HFFc6 (cell line): ENCODE measurements at regions not wholly inside any gene's neighbourhood (a gene's known extent, or its start where the extent isn't known, plus 50 kb on each side); places are given as distances from the start of the nearest gene placed in this dataset.

Experiments
- DNase-seq: peaks from one replicate; pipeline ENCODE4 v3.0.0-alpha.2; 2018
- H3K27ac Mint-ChIP-seq: 2 replicates; pipeline ENCODE4 v1.8.0; 2020; ENCODE audit warnings: mild to moderate bottlenecking, mixed read lengths
- H3K27me3 Mint-ChIP-seq: 2 replicates; pipeline ENCODE4 v1.8.0; 2021; ENCODE audit warnings: mild to moderate bottlenecking, moderate library complexity, mixed read lengths; ENCODE audit not compliant: insufficient read depth
- H3K36me3 Mint-ChIP-seq: 2 replicates; pipeline ENCODE4 v1.8.0; 2021; ENCODE audit warnings: low read depth, mixed read lengths
- H3K4me1 Mint-ChIP-seq: 2 replicates; pipeline ENCODE4 v1.8.0; 2020; ENCODE audit warnings: low read depth, mixed read lengths
- H3K4me3 Mint-ChIP-seq: 2 replicates; pipeline ENCODE4 v1.8.0; 2020; ENCODE audit warnings: mild to moderate bottlenecking, moderate library complexity, mixed read lengths
- H3K9me3 Mint-ChIP-seq: 2 replicates; pipeline ENCODE4 v1.8.0; 2020; ENCODE audit warnings: mild to moderate bottlenecking, mixed read lengths
- TF ChIP-seq, protein P1 (sequence below): fragments of 200-600 bp; sonication (generic); IDR thresholded peaks from 2 replicates; pipeline ENCODE4 v1.5.0; 2021; ENCODE audit warnings: antibody characterized with exemption, mild to moderate bottlenecking

DNA sequence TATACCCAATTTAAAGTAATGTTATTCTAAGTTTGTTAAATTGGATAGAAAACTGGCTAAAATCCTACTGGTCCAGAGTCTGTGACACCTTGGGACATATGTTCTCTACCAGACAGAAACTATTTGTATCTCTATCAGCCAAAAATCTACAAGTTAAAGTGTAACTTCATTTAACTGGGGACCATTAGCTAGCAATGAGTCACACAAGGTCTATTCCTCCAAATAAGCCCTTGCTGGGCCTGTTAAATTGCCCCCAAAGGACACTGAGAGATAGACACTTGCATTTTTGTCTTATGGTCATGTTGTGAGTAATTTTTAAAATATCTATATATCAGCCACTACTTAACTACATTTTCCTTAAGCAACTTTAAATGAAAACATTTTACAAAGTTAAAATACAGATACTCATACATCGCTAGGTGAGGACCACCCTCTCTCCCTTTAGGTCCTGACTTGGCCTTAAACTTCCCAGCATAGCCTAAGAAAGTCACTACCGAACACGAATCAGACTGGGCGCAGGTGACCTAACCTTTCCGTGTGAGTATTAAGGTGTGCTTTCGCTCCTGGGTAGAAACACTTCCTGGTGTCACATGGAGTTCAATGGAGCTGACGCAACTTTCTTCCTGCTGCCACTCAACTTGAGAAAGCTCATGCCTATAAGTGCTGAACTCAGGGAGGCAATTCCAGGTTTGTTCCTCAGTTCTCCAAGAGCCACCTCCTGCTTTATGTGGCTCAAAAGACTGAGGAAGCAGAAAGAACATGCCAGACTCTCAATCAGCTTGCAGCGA is 249.1 kb downstream of the DIRAS2 start:
- Mint-ChIP-seq H3K27ac (no peak overlapping the region), H3K27me3 (no peaks in the 10 kb centered on the region), H3K4me1 (no peaks in the 10 kb centered on the region)

DNA sequence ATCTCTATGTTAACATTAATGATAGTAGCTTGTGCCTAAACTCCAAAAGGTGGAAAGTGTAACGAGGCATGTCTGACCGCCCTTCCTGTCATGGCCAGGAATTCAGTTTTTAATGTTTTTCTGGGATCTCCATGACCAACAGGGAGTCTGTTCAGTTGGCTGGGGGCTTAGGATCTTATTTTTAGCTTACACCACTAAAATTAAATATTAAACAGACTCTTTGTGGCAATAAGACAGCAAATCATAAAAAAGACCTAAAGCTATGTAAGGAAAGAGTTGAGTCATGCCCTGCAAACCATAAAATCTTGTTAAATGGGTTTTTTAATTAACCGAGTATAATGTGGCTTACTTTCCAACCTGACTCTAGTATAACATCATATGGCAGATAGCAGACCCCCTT is 247.8 kb downstream of the DIRAS2 start:
- H3K27ac Mint-ChIP-seq = no peak overlapping the region
- TF ChIP-seq, protein P1, sequence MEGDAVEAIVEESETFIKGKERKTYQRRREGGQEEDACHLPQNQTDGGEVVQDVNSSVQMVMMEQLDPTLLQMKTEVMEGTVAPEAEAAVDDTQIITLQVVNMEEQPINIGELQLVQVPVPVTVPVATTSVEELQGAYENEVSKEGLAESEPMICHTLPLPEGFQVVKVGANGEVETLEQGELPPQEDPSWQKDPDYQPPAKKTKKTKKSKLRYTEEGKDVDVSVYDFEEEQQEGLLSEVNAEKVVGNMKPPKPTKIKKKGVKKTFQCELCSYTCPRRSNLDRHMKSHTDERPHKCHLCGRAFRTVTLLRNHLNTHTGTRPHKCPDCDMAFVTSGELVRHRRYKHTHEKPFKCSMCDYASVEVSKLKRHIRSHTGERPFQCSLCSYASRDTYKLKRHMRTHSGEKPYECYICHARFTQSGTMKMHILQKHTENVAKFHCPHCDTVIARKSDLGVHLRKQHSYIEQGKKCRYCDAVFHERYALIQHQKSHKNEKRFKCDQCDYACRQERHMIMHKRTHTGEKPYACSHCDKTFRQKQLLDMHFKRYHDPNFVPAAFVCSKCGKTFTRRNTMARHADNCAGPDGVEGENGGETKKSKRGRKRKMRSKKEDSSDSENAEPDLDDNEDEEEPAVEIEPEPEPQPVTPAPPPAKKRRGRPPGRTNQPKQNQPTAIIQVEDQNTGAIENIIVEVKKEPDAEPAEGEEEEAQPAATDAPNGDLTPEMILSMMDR = no peak
- H3K27me3 Mint-ChIP-seq = no peaks in the 10 kb centered on the region
- 0 out of 2 replicates have a peak, but pooled peaks cover 7% of the 10 kb centered on the region for H3K36me3 Mint-ChIP-seq
- no peak overlapping the region for H3K4me3 Mint-ChIP-seq
- H3K9me3 Mint-ChIP-seq = peaks cover 28% of the 10 kb centered on the region
- no peak for DNase-seq
- H3K4me1 Mint-ChIP-seq = no peaks in the 10 kb centered on the region

More for the DNA sequence above, 249.1 kb downstream of the DIRAS2 start:
- Mint-ChIP-seq H3K4me3 (no peak overlapping the region), H3K9me3 (peaks cover 28% of the 10 kb centered on the region), H3K36me3 (0 out of 2 replicates have a peak, but pooled peaks cover 7% of the 10 kb centered on the region)
- TF ChIP-seq, protein P1 = no peak
- no peak for DNase-seq

DNA sequence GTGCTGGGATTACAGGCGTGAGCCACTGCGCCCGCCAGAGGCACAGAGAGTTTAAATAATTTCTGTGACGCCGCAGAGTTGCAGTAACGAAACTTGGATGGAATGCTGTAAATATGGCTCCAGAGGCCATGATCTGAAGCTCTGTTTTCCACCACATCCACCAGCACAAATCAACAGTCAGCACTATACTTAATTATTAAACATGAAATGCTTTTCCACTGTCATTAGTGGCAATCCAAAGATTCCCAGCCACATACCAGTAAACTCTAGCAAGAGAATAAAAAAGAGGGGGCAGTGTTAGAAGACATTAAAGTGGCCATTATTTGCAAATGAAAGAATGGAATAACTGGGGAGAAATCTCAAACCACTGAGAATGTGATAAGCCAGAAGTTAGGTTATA is 242.5 kb downstream of the DIRAS2 start:
- Mint-ChIP-seq H3K4me1 (no peaks in the 10 kb centered on the region), H3K27me3 (no peaks in the 10 kb centered on the region; the same call in 1 of the 2 replicates)
- TF ChIP-seq, protein P1 = no peak

DNA sequence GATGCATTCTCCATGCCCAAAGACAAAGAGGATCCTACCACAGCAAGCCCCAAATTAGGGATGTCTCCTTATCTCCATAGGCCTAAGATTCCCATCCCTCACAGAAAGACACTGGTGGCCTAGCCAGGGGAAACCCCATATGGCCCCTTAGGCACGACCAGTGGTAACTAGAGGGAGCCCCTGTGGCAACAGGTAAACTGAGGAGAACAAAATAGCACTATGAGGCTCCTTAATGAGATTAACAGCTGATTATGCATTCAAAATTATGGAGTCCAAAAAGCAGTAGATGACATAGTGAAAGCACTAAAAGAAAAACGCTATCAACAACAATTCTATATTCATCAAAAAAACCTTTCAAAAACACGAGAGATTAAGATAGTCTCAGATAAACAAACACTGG is 234.0 kb downstream of the DIRAS2 start:
- Mint-ChIP-seq H3K36me3 (no peaks in the 10 kb centered on the region), H3K9me3 (peaks cover 9% of the 10 kb centered on the region; the same call in 1 of the 2 replicates), H3K27ac (no peak overlapping the region), H3K27me3 (no peaks in the 10 kb centered on the region), H3K4me1 (no peaks in the 10 kb centered on the region), H3K4me3 (no peak overlapping the region)
- DNase-seq = no peak
- TF ChIP-seq, protein P1 = no peak

More for the DNA sequence above, 242.5 kb downstream of the DIRAS2 start:
- DNase-seq = no peak
- no peak overlapping the region for H3K4me3 Mint-ChIP-seq
- H3K9me3 Mint-ChIP-seq = peaks cover 29% of the 10 kb centered on the region
- no peak overlapping the region for H3K27ac Mint-ChIP-seq
- 0 out of 2 replicates have a peak, but pooled peaks cover 7% of the 10 kb centered on the region for H3K36me3 Mint-ChIP-seq

DNA sequence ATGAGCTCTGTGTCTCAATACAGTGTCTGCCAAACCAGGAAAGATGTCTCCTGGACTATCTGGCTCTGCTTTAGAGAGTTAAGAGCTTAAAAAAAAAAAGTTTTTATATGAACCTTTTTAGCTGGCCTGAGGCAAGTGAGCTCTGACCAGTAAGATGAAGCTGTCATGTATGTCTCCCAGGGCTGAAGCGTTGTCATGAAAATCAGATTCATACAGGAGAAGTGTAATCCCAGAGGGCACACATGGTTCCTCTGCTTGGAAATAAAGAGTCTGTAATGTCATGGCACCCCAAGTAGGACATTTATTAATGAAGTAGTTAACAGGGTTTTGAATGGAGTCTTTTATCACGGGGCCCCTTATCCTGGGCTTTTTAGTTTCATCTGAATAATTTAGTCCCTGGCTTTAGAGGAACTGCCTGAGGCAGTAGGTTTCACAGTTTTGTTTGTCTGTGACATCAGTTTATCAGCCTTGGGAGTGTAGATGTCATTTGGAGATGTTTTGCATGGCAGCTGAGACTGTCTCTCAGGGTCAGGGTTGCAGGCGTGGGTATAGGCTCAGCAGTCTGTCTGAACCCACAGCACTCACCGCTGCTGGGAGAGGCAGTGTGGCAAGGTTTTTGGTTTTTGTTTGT is 223.3 kb downstream of the DIRAS2 start:
- TF ChIP-seq, protein P1 = no peak
- H3K9me3 Mint-ChIP-seq = peaks cover 24% of the 10 kb centered on the region
- no peaks in the 10 kb centered on the region for H3K27me3 Mint-ChIP-seq
- H3K27ac Mint-ChIP-seq = no peak overlapping the region
- DNase-seq = no peak
- H3K36me3 Mint-ChIP-seq = no peaks in the 10 kb centered on the region
- H3K4me3 Mint-ChIP-seq = no peak overlapping the region
- H3K4me1 Mint-ChIP-seq = no peaks in the 10 kb centered on the region
